ENCODE measurements at regions not wholly inside any gene's neighbourhood (a gene's known extent, or its start where the extent isn't known, plus 50 kb on each side); places are given as distances from the start of the nearest gene placed in this dataset.

DNA sequence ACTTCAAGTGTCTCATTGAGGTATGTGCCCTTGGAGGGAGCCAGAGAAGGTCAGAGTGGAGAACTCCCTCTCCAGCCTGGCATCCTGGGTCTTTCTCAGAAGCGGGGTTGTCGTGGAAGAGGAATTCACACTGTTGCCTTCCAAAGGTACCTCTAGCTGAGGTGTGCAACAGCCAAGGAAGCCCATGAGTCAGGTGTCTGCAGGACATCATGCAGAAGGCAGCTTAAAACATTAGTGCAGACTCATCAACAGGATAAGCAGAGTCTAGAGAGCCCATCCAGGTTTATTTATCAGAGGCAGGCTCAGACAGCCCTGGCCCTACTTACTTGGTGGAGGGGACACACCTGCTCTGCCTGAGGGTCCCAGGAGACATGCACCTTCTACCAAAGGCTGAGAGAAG, 95.6 kb upstream of the TPM1 start:
- DNase-seq: no peak
- ATAC-seq: no peak
- H3K36me3 Mint-ChIP-seq (ENCODE audit: insufficient read depth): no peaks in the 10 kb centered on the region
- peaks cover 39% of the 10 kb centered on the region for H3K27me3 Mint-ChIP-seq (ENCODE audit: low read depth)
- no peaks in the 10 kb centered on the region for H3K9me3 Mint-ChIP-seq
- no peak overlapping the region for H3K4me3 Mint-ChIP-seq
- H3K4me1 Mint-ChIP-seq (ENCODE audit: low read depth): no peaks in the 10 kb centered on the region

- H3K9me3 Mint-ChIP-seq: no peaks in the 10 kb centered on the region
- no peak overlapping the region for H3K4me3 Mint-ChIP-seq
- peaks cover 47% of the 10 kb centered on the region for H3K27me3 Mint-ChIP-seq (ENCODE audit: low read depth)
- ATAC-seq (no peak), DNase-seq (no peak)
- H3K36me3 Mint-ChIP-seq (ENCODE audit: insufficient read depth): no peaks in the 10 kb centered on the region
- no peaks in the 10 kb centered on the region for H3K4me1 Mint-ChIP-seq (ENCODE audit: low read depth)
Observed at GRCh38 chr15:62950462-62950931, 92.0 kb upstream of the TPM1 start.

DNA sequence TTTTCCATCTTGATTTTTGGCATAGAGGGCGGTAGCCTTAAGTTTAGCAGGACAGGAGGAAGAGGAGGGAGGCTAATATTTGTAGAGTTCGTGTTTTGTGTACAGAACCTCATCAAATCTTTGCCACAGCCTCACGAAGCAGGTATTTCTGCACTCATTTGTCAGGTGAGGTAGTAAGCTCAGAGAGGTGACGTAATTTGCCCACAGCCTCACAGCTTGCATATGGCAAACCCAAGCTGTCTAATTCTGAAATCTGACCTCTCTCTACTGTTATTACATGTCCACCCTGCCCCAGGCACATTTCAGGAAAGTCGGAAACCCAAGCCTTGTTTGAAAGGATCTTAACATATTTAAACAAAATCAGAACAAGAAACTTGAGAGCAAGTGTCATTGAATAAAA, 91.1 kb upstream of the TPM1 start:
- Mint-ChIP-seq H3K4me3 (no peak overlapping the region), H3K9me3 (no peaks in the 10 kb centered on the region), H3K4me1 (ENCODE audit: low read depth) (no peaks in the 10 kb centered on the region), H3K36me3 (ENCODE audit: insufficient read depth) (no peaks in the 10 kb centered on the region), H3K27me3 (ENCODE audit: low read depth) (peaks cover 47% of the 10 kb centered on the region)
- no peak for ATAC-seq
- no peak for DNase-seq

- ATAC-seq (no peak), DNase-seq (no peak)
- Mint-ChIP-seq H3K9me3 (no peaks in the 10 kb centered on the region), H3K4me1 (ENCODE audit: low read depth) (no peaks in the 10 kb centered on the region), H3K36me3 (ENCODE audit: insufficient read depth) (no peaks in the 10 kb centered on the region), H3K27me3 (ENCODE audit: low read depth) (peaks cover 41% of the 10 kb centered on the region), H3K4me3 (no peak overlapping the region)
Observed at GRCh38 chr15:62953021-62953420, 89.5 kb upstream of the TPM1 start.

GRCh38 chr15:62953496-62954045, 89.0 kb upstream of the TPM1 start:
- H3K4me3 Mint-ChIP-seq: no peak overlapping the region
- no peaks in the 10 kb centered on the region for H3K9me3 Mint-ChIP-seq
- no peaks in the 10 kb centered on the region for H3K36me3 Mint-ChIP-seq (ENCODE audit: insufficient read depth)
- ATAC-seq (no peak), DNase-seq (no peak)
- H3K4me1 Mint-ChIP-seq (ENCODE audit: low read depth): no peaks in the 10 kb centered on the region
- H3K27me3 Mint-ChIP-seq (ENCODE audit: low read depth): peaks cover 36% of the 10 kb centered on the region

DNA sequence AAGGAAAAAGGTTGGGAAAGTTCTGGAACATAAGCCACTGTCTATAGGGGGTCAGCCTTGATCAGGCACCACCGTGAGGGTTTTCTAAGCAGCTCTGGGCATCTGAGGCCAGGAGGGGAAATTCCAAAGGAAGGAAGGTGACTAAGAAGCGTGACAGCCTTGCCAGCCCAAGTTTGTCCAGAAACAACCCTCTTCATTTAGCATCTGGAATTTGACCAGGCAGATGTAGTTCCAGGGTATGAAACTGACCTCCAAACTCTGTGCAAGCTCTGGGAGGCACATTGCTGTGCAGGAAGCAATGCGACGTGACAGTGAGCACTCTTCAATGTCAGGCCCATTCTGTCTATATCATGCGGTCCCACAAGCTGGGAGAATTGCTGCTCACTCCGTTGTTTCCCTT, 85.4 kb upstream of the TPM1 start:
- no peak for ATAC-seq
- no peaks in the 10 kb centered on the region for H3K9me3 Mint-ChIP-seq
- no peaks in the 10 kb centered on the region for H3K36me3 Mint-ChIP-seq (ENCODE audit: insufficient read depth)
- no peaks in the 10 kb centered on the region for H3K4me1 Mint-ChIP-seq (ENCODE audit: low read depth)
- DNase-seq: no peak
- no peak overlapping the region for H3K4me3 Mint-ChIP-seq
- H3K27me3 Mint-ChIP-seq (ENCODE audit: low read depth): peaks cover 18% of the 10 kb centered on the region

DNA sequence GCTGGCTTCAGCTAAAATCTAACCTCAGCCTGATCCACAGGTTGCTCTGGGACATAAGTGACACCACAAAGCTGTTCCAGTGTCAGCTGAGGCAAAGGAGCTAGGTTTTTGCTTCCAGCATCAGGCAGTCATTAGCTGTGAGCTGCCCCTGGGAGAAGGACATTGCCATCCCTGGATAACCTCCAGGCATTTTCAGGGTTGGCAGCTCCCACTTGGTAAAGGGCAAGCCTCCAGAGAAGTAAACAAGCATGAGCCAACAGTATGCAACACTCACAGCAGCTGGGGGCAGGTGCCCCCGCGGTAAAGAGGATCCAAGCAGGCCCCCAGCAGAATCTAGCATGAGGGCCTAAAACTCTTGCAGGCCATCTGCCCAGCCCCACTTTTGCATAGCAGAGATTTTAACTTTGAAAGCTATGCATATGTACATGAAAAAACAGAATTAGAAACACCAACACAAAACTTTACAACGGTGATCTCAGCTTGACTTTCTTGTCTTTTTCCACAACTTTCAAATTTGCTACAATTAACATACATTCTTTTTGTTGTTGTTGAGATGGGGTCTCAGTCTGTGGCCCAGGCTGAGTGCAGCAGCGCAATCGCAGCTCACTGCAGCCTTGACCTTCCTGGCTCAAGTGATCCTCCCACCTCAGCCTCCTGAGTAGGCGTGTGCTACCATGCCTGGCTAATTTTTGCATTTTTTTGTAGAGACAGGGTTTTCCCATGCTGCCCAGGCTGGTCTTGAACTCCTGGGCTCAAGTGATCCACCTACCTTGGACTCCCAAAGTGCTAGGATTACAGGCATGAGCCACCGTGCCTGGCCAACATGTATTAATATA, 83.8 kb upstream of the TPM1 start:
- H3K4me3 Mint-ChIP-seq: no peak overlapping the region
- H3K4me1 Mint-ChIP-seq (ENCODE audit: low read depth): no peaks in the 10 kb centered on the region
- ATAC-seq: no peak

DNA sequence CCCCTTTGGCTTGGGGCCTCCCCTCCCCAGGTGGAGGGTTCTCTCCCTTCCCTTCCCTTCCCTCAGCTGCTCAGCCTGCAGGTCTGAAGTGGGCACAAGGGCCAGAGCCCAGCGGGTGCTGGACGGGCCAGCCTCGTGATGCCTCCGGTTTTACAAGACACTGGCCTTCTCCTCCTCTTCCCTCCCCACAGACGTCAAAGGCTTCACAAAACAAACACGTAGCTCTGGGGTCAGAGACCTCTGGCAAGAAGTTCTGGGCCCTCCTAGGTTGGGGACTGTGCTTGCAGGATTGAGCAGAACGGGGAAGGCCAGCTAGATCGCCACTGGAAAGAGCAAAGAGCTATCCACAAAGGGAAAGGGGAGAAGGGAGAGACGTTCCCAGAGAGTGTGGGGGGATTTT, 81.4 kb upstream of the TPM1 start:
- Mint-ChIP-seq H3K4me1 (ENCODE audit: low read depth) (no peaks in the 10 kb centered on the region), H3K27me3 (ENCODE audit: low read depth) (no peaks in the 10 kb centered on the region), H3K9me3 (no peaks in the 10 kb centered on the region), H3K36me3 (ENCODE audit: insufficient read depth) (no peaks in the 10 kb centered on the region), H3K4me3 (no peak overlapping the region)
- no peak for DNase-seq
- no peak for ATAC-seq

More for the DNA sequence above, 83.8 kb upstream of the TPM1 start:
- Mint-ChIP-seq H3K27me3 (ENCODE audit: low read depth) (peaks cover 3% of the 10 kb centered on the region), H3K9me3 (no peaks in the 10 kb centered on the region), H3K36me3 (ENCODE audit: insufficient read depth) (no peaks in the 10 kb centered on the region)
- no peak for DNase-seq

DNA sequence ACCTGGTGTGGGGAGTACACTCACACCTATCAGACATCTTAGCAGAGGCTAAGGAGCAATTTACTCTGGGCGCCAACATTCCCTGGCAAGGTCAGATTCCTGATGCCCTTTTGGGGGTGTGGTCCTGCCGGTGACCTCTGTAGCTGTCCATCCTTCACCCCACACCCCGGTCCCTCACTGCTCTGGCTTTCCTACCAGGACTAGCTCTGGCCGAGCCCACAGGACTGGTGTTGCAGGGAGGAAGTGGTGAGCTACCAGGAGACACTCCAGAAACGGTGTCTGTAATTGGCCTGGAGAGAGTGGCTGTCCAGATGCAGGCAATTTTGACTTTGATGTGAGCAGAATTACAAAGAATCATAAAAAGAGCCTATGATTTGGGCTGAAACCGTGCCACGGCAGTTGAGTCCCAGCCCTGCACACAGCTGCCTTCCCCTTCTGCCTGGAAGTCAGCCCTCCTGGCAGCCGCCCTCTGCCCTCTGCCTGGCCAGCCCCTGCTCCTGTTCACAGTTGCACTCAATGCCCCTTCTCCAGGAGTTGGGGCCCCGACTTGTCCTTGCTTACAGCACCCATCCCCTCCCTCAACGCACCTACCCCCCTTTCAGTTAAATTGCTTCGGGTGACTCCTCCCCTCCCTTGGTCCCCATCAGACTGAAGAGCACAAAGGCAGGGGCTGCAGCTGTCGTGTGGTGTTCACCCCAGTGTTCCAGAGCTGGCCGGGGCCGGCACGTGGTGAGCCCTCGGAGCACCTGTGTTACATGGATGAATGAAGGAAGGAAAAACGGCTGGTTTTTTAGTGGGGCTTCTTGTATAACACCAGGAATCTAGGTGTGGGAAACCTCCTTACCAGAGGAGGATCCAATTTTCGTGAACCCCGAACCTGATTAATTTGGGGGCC, 80.2 kb upstream of the TPM1 start:
- Mint-ChIP-seq H3K9me3 (no peaks in the 10 kb centered on the region), H3K36me3 (ENCODE audit: insufficient read depth) (no peaks in the 10 kb centered on the region), H3K4me3 (no peak overlapping the region), H3K27me3 (ENCODE audit: low read depth) (no peaks in the 10 kb centered on the region), H3K4me1 (ENCODE audit: low read depth) (no peaks in the 10 kb centered on the region)
- no peak for ATAC-seq
- DNase-seq: no peak

GRCh38 chr15:62964251-62964650, 78.3 kb upstream of the TPM1 start:
- no peak for ATAC-seq
- Mint-ChIP-seq H3K27me3 (ENCODE audit: low read depth) (no peaks in the 10 kb centered on the region), H3K9me3 (no peaks in the 10 kb centered on the region), H3K36me3 (ENCODE audit: insufficient read depth) (no peaks in the 10 kb centered on the region), H3K4me1 (ENCODE audit: low read depth) (no peaks in the 10 kb centered on the region), H3K4me3 (no peak overlapping the region)
- no peak for DNase-seq

DNA sequence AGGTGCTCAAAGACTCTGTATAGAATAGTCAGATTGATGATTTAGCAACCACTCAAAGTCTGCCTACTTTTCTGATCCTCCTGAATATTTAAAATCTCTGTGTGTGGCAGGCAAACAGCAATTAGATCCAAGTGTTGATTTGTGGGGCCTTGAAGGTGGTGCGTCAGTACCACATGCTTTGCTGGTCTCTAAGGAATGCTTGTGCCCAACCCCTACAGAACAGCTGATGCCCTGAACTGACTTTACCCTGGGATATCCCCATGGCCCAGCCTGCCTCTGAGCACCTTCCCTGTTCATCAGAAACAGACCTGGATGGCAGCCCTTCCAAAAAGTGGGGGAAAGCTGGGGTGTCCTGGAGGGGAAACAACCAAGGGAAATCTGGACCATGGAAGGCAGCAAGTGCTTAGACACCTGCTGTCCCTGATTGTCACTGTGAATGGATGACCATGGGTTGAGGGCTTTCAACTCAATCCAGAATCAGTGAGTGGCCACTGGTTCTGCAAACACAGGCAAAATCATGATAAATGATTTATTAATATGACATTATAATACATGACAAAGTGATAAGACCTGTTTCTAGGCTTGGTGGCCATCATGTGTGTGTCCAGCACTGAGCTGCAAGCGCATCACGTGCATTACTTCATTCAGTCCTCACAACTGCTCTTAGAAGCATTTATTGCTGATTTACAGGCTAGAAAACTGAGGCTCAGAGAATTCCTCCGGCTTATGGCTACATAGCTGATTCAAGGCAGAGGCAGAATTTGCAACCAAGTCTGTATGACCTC, 76.1 kb upstream of the TPM1 start:
- Mint-ChIP-seq H3K9me3 (no peaks in the 10 kb centered on the region), H3K36me3 (ENCODE audit: insufficient read depth) (no peaks in the 10 kb centered on the region), H3K4me1 (ENCODE audit: low read depth) (peaks cover 2% of the 10 kb centered on the region), H3K27me3 (ENCODE audit: low read depth) (no peaks in the 10 kb centered on the region), H3K4me3 (no peak overlapping the region)
- DNase-seq: no peak
- ATAC-seq: no peak

GRCh38 chr15:62968699-62969098, 73.8 kb upstream of the TPM1 start:
- DNase-seq (no peak), ATAC-seq (no peak)
- H3K36me3 Mint-ChIP-seq (ENCODE audit: insufficient read depth): no peaks in the 10 kb centered on the region
- H3K4me3 Mint-ChIP-seq: no peak overlapping the region
- peaks cover 2% of the 10 kb centered on the region for H3K4me1 Mint-ChIP-seq (ENCODE audit: low read depth)
- no peaks in the 10 kb centered on the region for H3K9me3 Mint-ChIP-seq
- H3K27me3 Mint-ChIP-seq (ENCODE audit: low read depth): peaks cover 4% of the 10 kb centered on the region

DNA sequence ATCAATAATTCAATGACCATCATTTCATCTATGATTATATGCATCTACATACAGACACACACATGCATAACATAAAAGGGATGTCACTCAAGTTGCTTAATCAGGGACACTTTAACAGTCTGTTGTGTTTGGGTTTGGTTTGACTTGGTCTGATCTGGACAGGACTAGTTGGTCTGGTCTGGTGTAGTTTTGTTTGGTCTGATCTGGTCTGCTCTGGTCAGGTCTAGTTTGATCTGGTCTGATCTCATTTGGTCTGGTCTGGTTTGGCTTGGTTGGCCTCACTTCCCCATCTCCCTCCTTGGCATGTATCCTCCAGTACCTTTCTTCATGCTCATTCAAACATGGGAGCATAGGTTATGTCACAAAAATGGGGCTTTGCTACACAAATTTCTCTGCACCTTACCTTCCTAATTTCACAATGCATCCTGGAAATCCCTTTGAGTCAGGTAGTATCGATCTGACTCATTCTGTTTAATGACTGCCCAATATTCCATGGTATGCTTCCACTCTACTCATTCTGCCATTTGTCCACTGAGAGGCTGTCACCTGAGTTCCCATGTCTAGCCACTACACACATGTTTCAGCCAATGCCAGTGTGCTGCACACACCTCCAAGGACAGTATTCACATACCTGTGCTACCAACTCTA, 73.0 kb upstream of the TPM1 start:
- no peaks in the 10 kb centered on the region for H3K36me3 Mint-ChIP-seq (ENCODE audit: insufficient read depth)
- no peak overlapping the region for H3K4me3 Mint-ChIP-seq
- no peak for ATAC-seq
- H3K4me1 Mint-ChIP-seq (ENCODE audit: low read depth): peaks cover 2% of the 10 kb centered on the region
- DNase-seq: no peak
- peaks cover 4% of the 10 kb centered on the region for H3K27me3 Mint-ChIP-seq (ENCODE audit: low read depth)
- no peaks in the 10 kb centered on the region for H3K9me3 Mint-ChIP-seq

- H3K4me3 Mint-ChIP-seq: no peak overlapping the region
Observed at GRCh38 chr15:62972814-62973213, 69.7 kb upstream of the TPM1 start.

More at GRCh38 chr15:62972814-62973213, 69.7 kb upstream of the TPM1 start:
- ATAC-seq: no peak
- peaks cover 2% of the 10 kb centered on the region for H3K4me1 Mint-ChIP-seq (ENCODE audit: low read depth)
- H3K27me3 Mint-ChIP-seq (ENCODE audit: low read depth): peaks cover 5% of the 10 kb centered on the region
- no peaks in the 10 kb centered on the region for H3K9me3 Mint-ChIP-seq
- no peaks in the 10 kb centered on the region for H3K36me3 Mint-ChIP-seq (ENCODE audit: insufficient read depth)
- no peak for DNase-seq

Data from activated T-cell treated with anti-CD3 and anti-CD28 coated beads, Interleukin-2, amount 50 U/mL, for 4 hours (primary cell).